Stomach (tissue), 8 donors: ENCODE measurements at regions not wholly inside any gene's neighbourhood (a gene's known extent, or its start where the extent isn't known, plus 50 kb on each side); places are given as distances from the start of the nearest gene placed in this dataset.

Experiments
- DNase-seq, 2 donors: peaks; one replicate each; pipeline versions ENCODE4 v3.0.0 to v3.0.0-alpha.2; 2013 to 2019
- H3K27ac ChIP-seq, 5 donors: fragments of 200-600 bp in 4 of 5; sonication (generic) in 4 of 5; one replicate each; pipeline ENCODE4 v1.5.1; 2013 to 2019; ENCODE audit warnings: mild to moderate bottlenecking in 1 of 5, moderate library complexity in 1 of 5
- H3K27me3 ChIP-seq, 3 donors: fragments of 200-600 bp; sonication (generic); one replicate each; pipeline ENCODE4 v1.5.1; 2017 to 2019; ENCODE audit warnings: mixed run types in 1 of 3
- H3K36me3 ChIP-seq, 4 donors: fragments of 200-600 bp; sonication (generic); 1 replicate in 3 of 4; 2 replicates in 1 of 4; pipeline ENCODE4 v1.5.1; 2016 to 2019
- H3K4me1 ChIP-seq, 4 donors: fragments of 200-600 bp; sonication (generic); one replicate each; pipeline ENCODE4 v1.5.1; 2016 to 2019
- H3K4me3 ChIP-seq, 4 donors: fragments of 200-600 bp; sonication (generic) in 3 of 4; one replicate each; pipeline ENCODE4 v1.5.1; 2016 to 2019; ENCODE audit warnings: mild to moderate bottlenecking in 1 of 4
- H3K9me3 ChIP-seq, 4 donors: fragments of 200-600 bp; sonication (generic); one replicate each; pipeline ENCODE4 v1.5.1; 2016 to 2019
- EP300 ChIP-seq: sonication (generic); formaldehyde crosslinking; IDR thresholded peaks from one replicate; pipeline ENCODE4 v1.6.1; 2017; ENCODE audit warnings: antibody characterized with exemption
- POLR2A ChIP-seq, 4 donors: fragments of 450-650 bp; IDR thresholded peaks; one replicate each; pipeline ENCODE4 v1.6.1; 2016; ENCODE audit warnings: antibody characterized with exemption in 4 of 4, control low read depth in 2 of 4, mild to moderate bottlenecking in 1 of 4, moderate library complexity in 1 of 4
- POLR2AphosphoS5 ChIP-seq, 3 donors: sonication (generic); formaldehyde crosslinking; IDR thresholded peaks; one replicate each; pipeline ENCODE4 v1.6.1; 2016; ENCODE audit warnings: antibody characterized with exemption in 3 of 3
- WGBS, 5 donors: extraction: QIAGEN DNeasy Blood & Tissue Kit in 3 of 5; methylation state at CpG; one replicate each; pipeline versions ENCODE4 v1.1.5 to v1.1.7; 2013 to 2018; 5-methylcytosine and 5-hydroxymethylcytosine counted together
- intact Hi-C: fragments of 100-400 bp; cut with DNase I; formaldehyde crosslinking; loops from one replicate; pipeline ENCODE4 v1.15.1; 2023; ENCODE audit warnings: low total_unique reads
- TF ChIP-seq, protein P1 (sequence below), 7 experiments: fragments of 450-650 bp in 4 of 7; fragments of 200-600 bp in 3 of 7; sonication (generic) in 3 of 7; IDR thresholded peaks; one replicate each; pipeline ENCODE4 v1.5.1; 2016 to 2019; ENCODE audit warnings: antibody characterized with exemption in 7 of 7, control low read depth in 2 of 7, mild to moderate bottlenecking in 1 of 7
- donor health status: healthy with polysubstance abuse.
- donor health status: Bipolar disorder and iron deficiency.
- donor health status: healthy.

DNA sequence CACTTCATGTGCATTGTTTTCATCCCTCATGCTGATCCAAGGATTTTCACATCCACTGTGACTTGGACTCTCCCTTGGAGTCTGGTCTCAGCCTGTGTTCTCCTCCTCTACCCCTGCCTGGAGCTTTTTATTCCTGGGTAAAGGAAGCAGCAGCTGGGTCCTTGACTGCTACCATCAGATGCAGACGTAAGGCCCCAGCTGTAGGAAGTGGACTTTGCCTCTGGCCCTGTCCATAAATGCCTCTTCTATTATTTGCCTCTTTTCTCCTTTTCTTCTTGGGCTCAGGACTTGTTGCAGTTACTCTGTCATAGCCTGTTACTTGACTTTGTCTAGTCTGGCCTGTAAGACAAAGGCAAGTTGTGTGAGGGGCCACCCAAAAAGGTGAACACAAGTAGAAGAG, 303.8 kb downstream of the NXPE2 start:
- WGBS, 5 donors, result 34 to 47% (median 44%) methylated on average over 1 of the region's 1 CpG

DNA sequence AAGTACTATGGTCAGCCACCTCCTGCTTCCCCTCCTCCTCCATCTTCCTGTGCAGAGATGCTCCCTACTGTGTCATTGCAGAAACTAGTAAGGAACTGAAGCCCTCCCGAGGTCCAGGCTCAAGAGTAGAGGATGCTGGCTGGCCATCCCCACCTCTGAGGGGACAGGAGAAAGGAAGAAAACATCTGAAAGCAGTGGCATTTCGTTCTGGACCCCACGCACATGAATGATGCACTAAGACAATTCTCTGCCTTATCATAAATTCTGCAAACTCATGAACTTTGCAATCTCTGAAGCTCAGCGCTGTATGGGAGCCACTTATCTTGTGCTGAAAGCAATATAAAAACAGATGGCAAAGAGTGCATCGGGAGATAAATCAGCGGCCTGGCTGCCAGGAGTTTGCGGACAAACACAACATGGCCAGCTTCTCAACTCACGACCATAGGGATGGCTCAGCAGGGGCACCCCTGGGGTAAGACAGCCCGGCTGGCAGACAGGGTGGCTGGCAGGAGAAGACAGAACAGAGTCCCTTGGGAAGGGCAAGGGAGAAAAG, 306.4 kb downstream of the NXPE2 start:
- Histone ChIP-seq H3K27me3 (no peaks in the 10 kb centered on the region), H3K4me3 (no peak overlapping the region), H3K9me3 (no peaks in the 10 kb centered on the region), H3K36me3 (no peaks in the 10 kb centered on the region), H3K27ac (no peak overlapping the region), H3K4me1 (no peaks in the 10 kb centered on the region)
- TF ChIP-seq POLR2AphosphoS5 (IDR thresholded peaks at IDR 0.05), result no peak
- TF ChIP-seq, protein P1, sequence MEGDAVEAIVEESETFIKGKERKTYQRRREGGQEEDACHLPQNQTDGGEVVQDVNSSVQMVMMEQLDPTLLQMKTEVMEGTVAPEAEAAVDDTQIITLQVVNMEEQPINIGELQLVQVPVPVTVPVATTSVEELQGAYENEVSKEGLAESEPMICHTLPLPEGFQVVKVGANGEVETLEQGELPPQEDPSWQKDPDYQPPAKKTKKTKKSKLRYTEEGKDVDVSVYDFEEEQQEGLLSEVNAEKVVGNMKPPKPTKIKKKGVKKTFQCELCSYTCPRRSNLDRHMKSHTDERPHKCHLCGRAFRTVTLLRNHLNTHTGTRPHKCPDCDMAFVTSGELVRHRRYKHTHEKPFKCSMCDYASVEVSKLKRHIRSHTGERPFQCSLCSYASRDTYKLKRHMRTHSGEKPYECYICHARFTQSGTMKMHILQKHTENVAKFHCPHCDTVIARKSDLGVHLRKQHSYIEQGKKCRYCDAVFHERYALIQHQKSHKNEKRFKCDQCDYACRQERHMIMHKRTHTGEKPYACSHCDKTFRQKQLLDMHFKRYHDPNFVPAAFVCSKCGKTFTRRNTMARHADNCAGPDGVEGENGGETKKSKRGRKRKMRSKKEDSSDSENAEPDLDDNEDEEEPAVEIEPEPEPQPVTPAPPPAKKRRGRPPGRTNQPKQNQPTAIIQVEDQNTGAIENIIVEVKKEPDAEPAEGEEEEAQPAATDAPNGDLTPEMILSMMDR (IDR thresholded peaks at IDR 0.05), result no peak
- no peak for TF ChIP-seq EP300
- no peak for TF ChIP-seq POLR2A (IDR thresholded peaks at IDR 0.05)
- intact Hi-C loops, result no loop called here
- 67 to 81% (median 72%) methylated on average over 9 of the region's 9 CpGs for WGBS, 5 donors
- DNase-seq, result peak in 1 of 2 donors; percentile 5

More for the DNA sequence above, 303.8 kb downstream of the NXPE2 start:
- TF ChIP-seq POLR2A (IDR thresholded peaks at IDR 0.05), result no peak
- no peak for TF ChIP-seq EP300
- TF ChIP-seq POLR2AphosphoS5 (IDR thresholded peaks at IDR 0.05), result no peak
- TF ChIP-seq, protein P1 (IDR thresholded peaks at IDR 0.05), result no peak
- no peak overlapping the region for H3K4me3 ChIP-seq
- no peaks in the 10 kb centered on the region for H3K4me1 ChIP-seq
- H3K27me3 ChIP-seq, result no peaks in the 10 kb centered on the region
- H3K36me3 ChIP-seq, result no peaks in the 10 kb centered on the region
- no peak for DNase-seq
- intact Hi-C loops, result no loop called here
- no peaks in the 10 kb centered on the region for H3K9me3 ChIP-seq
- H3K27ac ChIP-seq, result no peak overlapping the region

DNA sequence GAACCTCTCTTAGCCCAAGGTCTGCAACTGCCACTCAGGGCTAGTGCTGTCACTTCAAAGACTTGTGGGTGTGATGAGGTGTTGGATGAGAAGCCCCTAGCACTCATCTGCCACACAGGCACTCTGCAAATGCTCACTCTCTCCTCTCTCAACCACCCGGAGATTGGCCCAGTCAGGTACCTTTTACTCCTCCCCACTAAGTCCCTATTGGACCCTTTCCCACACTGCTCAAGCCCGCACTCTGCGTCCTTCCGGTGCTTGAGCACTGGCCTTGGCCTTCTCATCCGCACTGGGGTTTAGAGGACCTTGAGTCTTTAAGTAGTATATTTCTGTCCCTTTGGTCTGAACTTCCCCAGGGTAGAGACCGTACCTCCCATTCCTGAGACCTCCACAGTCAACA, 308.0 kb downstream of the NXPE2 start:
- Histone ChIP-seq H3K4me3 (no peak overlapping the region), H3K4me1 (no peaks in the 10 kb centered on the region), H3K36me3 (no peaks in the 10 kb centered on the region), H3K9me3 (no peaks in the 10 kb centered on the region), H3K27me3 (no peaks in the 10 kb centered on the region), H3K27ac (no peak overlapping the region)
- TF ChIP-seq POLR2A (IDR thresholded peaks at IDR 0.05), result no peak
- TF ChIP-seq, protein P1 (IDR thresholded peaks at IDR 0.05), result no peak
- no peak for TF ChIP-seq POLR2AphosphoS5 (IDR thresholded peaks at IDR 0.05)
- TF ChIP-seq EP300, result no peak
- intact Hi-C loops, result no loop called here
- WGBS, 5 donors, result 79 to 93% (median 85%) methylated on average over 6 of the region's 6 CpGs
- no peak for DNase-seq

DNA sequence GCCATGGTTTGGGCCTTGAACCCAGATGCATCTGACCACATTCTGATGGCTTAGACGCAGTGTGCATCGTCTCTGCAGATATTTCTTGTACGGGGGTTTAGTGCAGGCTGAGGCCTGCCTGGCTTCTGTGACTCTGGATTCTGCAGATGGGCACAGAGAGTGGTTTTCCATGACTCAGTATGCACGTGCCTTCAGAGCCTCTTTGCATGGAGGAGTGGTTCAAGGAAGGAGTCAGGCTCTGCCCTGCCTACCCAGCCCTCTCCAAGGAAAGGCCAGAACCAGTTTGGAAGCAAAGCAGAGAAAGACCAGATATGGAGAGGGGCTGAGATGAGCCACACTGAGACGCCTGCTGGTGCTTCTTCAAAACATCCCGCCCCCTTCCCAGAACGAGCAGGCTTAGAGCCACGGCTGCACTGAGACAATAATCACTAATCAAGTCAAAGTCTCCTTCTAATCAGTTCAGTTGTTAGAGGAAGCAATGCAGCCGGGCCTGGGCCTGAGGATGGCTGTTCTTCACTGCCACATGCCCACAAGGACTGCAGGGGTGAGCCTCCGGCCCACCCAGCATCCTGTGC, 308.9 kb downstream of the NXPE2 start:
- no peaks in the 10 kb centered on the region for H3K9me3 ChIP-seq
- intact Hi-C loops, result no loop called here
- H3K27me3 ChIP-seq, result no peaks in the 10 kb centered on the region
- no peaks in the 10 kb centered on the region for H3K4me1 ChIP-seq
- 56 to 70% (median 63%) methylated on average over 9 to 10 of the region's 10 CpGs for whole genome bisulfite sequencing, 5 donors
- peak in 1 of 2 donors; percentile 29 for DNase-seq
- no peak overlapping the region for H3K27ac ChIP-seq
- no peak overlapping the region for H3K4me3 ChIP-seq
- TF ChIP-seq, protein P1 (IDR thresholded peaks at IDR 0.05), result no peak
- TF ChIP-seq POLR2AphosphoS5 (IDR thresholded peaks at IDR 0.05) (no peak), POLR2A (IDR thresholded peaks at IDR 0.05) (no peak), EP300 (no peak)
- no peaks in the 10 kb centered on the region for H3K36me3 ChIP-seq
